ENCODE measurements at regions not wholly inside any gene's neighbourhood (a gene's known extent, or its start where the extent isn't known, plus 50 kb on each side); places are given as distances from the start of the nearest gene placed in this dataset.

GRCh38 chr1:189349607-189350006, 1128.1 kb downstream of the BRINP3 start:
- DNase-seq (ENCODE audit: low spot score): no peak

GRCh38 chr1:189350983-189351616, 1126.6 kb downstream of the BRINP3 start:
- DNase-seq (ENCODE audit: low spot score): no peak

- no peak for DNase-seq (ENCODE audit: low spot score)
These were observed 1125.7 kb downstream of the BRINP3 start for GRCh38 chr1:189351960-189352359.

GRCh38 chr1:189356206-189356605, 1121.5 kb downstream of the BRINP3 start:
- DNase-seq (ENCODE audit: low spot score): no peak

GRCh38 chr1:189357317-189357716, 1120.3 kb downstream of the BRINP3 start:
- no peak for DNase-seq (ENCODE audit: low spot score)

GRCh38 chr1:189369612-189370011, 1108.1 kb downstream of the BRINP3 start:
- no peak for DNase-seq (ENCODE audit: low spot score)

- peak; percentile 81 for DNase-seq (ENCODE audit: low spot score)
These were observed 1102.8 kb downstream of the BRINP3 start for GRCh38 chr1:189374816-189375215.

GRCh38 chr1:189405419-189405818, 1072.2 kb downstream of the BRINP3 start:
- no peak for DNase-seq (ENCODE audit: low spot score)

- no peak for DNase-seq (ENCODE audit: low spot score)
These were observed 1067.9 kb downstream of the BRINP3 start for GRCh38 chr1:189409774-189410173.

GRCh38 chr1:189424746-189425331, 1052.8 kb downstream of the BRINP3 start:
- DNase-seq (ENCODE audit: low spot score): peak; percentile 14

GRCh38 chr1:189429610-189430009, 1048.1 kb downstream of the BRINP3 start:
- DNase-seq (ENCODE audit: low spot score): peak; percentile 45

- no peak for DNase-seq (ENCODE audit: low spot score)
These were observed 1046.2 kb downstream of the BRINP3 start for GRCh38 chr1:189431447-189431846.

- DNase-seq (ENCODE audit: low spot score): peak; percentile 45
These were observed 1044.9 kb downstream of the BRINP3 start for GRCh38 chr1:189432753-189433152.

- DNase-seq (ENCODE audit: low spot score): no peak
These were observed 1043.2 kb downstream of the BRINP3 start for GRCh38 chr1:189434461-189434860.

- DNase-seq (ENCODE audit: low spot score): no peak
These were observed 1042.3 kb downstream of the BRINP3 start for GRCh38 chr1:189435398-189435797.

GRCh38 chr1:189438808-189439207, 1038.9 kb downstream of the BRINP3 start:
- no peak for DNase-seq (ENCODE audit: low spot score)

- DNase-seq (ENCODE audit: low spot score): no peak
These were observed 1014.5 kb downstream of the BRINP3 start for GRCh38 chr1:189463166-189463565.

- DNase-seq (ENCODE audit: low spot score): no peak
These were observed 980.9 kb downstream of the BRINP3 start for GRCh38 chr1:189496768-189497167.

GRCh38 chr1:189499736-189500135, 977.9 kb downstream of the BRINP3 start:
- no peak for DNase-seq (ENCODE audit: low spot score)

GRCh38 chr1:189500778-189501177, 976.9 kb downstream of the BRINP3 start:
- no peak for DNase-seq (ENCODE audit: low spot score)

- DNase-seq (ENCODE audit: low spot score): no peak
These were observed 966.8 kb downstream of the BRINP3 start for GRCh38 chr1:189510827-189511226.

GRCh38 chr1:189513091-189513490, 964.6 kb downstream of the BRINP3 start:
- DNase-seq (ENCODE audit: low spot score): no peak

GRCh38 chr1:189522441-189522840, 955.2 kb downstream of the BRINP3 start:
- DNase-seq (ENCODE audit: low spot score): no peak

GRCh38 chr1:189524501-189524900, 953.2 kb downstream of the BRINP3 start:
- DNase-seq (ENCODE audit: low spot score): no peak
